SK-N-SH treated with all-trans-retinoic acid at 6 μM for 48 hours (cell line): ENCODE measurements at regions not wholly inside any gene's neighbourhood (a gene's known extent, or its start where the extent isn't known, plus 50 kb on each side); places are given as distances from the start of the nearest gene placed in this dataset.
"Not testable (repeated sequence)": the region's sequence is repeated elsewhere in the genome, so short reads cannot be mapped to it uniquely, and the experiment has no call there.

Experiments used
- ATAC-seq: fragments of 200-7000 bp; cut with Tn5 transposase; 3 replicates; pipeline ENCODE4 v1.9.1; 2020; ENCODE audit warnings: mild to moderate bottlenecking, moderate library complexity
- ARNTL ChIP-seq: fragments of 450-650 bp; formaldehyde crosslinking; IDR thresholded peaks from 2 replicates; pipeline ENCODE4 v1.5.0; 2020; ENCODE audit warnings: low read depth, mild to moderate bottlenecking, moderate library complexity, borderline replicate concordance
- BACH2 ChIP-seq: fragments of 250-450 bp; sonication (Bioruptor Pico); IDR thresholded peaks from 2 replicates; pipeline ENCODE4 v1.9.0; 2021; ENCODE audit warnings: mild to moderate bottlenecking, borderline replicate concordance
- CREB5 ChIP-seq: fragments of 250-450 bp; sonication (Bioruptor Pico); IDR thresholded peaks from 2 replicates; pipeline ENCODE4 v1.5.1; 2020; ENCODE audit warnings: low read depth, mild to moderate bottlenecking, moderate library complexity
- CSDC2 ChIP-seq: fragments of 250-450 bp; sonication (Bioruptor Pico); IDR thresholded peaks from 2 replicates; pipeline ENCODE4 v1.5.0; 2020; ENCODE audit warnings: mild to moderate bottlenecking, moderate library complexity
- CSRNP3 ChIP-seq: fragments of 250-450 bp; sonication (Bioruptor Pico); IDR thresholded peaks from 2 replicates; pipeline ENCODE4 v1.5.1; 2021; ENCODE audit warnings: mild to moderate bottlenecking, moderate library complexity
- ESRRG ChIP-seq: fragments of 250-450 bp; sonication (Bioruptor Pico); IDR thresholded peaks from 2 replicates; pipeline ENCODE4 v1.6.1; 2021; ENCODE audit warnings: mild to moderate bottlenecking
- GLIS3 ChIP-seq: fragments of 250-450 bp; sonication (Bioruptor Pico); IDR thresholded peaks from 2 replicates; pipeline ENCODE4 v1.5.0; 2020; ENCODE audit warnings: mild to moderate bottlenecking, moderate library complexity
- ISL1 ChIP-seq: fragments of 250-450 bp; sonication (Bioruptor Pico); IDR thresholded peaks from 2 replicates; pipeline ENCODE4 v2.1.2; 2022; ENCODE audit warnings: mild to moderate bottlenecking, moderate library complexity
- OSR1 ChIP-seq: fragments of 250-450 bp; sonication (Bioruptor Pico); IDR thresholded peaks from 2 replicates; pipeline ENCODE4 v1.8.0; 2022; ENCODE audit warnings: moderate library complexity, mild to moderate bottlenecking, inconsistent platforms
- PATZ1 ChIP-seq: fragments of 250-450 bp; sonication (Bioruptor Pico); IDR thresholded peaks from 2 replicates; pipeline ENCODE4 v1.8.0; 2020; ENCODE audit warnings: mild to moderate bottlenecking, moderate library complexity, borderline replicate concordance
- POU6F1 ChIP-seq: fragments of 250-450 bp; sonication (Bioruptor Pico); IDR thresholded peaks from 2 replicates; pipeline ENCODE4 v1.8.0; 2021; ENCODE audit warnings: low read depth, mild to moderate bottlenecking, moderate library complexity, borderline replicate concordance
- PPARA ChIP-seq: fragments of 250-450 bp; sonication (Bioruptor Pico); IDR thresholded peaks from 2 replicates; pipeline ENCODE4 v1.5.0; 2020; ENCODE audit warnings: mild to moderate bottlenecking, borderline replicate concordance
- SNAI2 ChIP-seq: fragments of 250-450 bp; sonication (Bioruptor Pico); IDR thresholded peaks from 2 replicates; pipeline ENCODE4 v1.5.0; 2020; ENCODE audit warnings: mild to moderate bottlenecking, moderate library complexity
- TCF4 ChIP-seq: fragments of 250-450 bp; sonication (Bioruptor Pico); IDR thresholded peaks from 2 replicates; pipeline ENCODE4 v1.8.0; 2021; ENCODE audit warnings: mild to moderate bottlenecking, moderate library complexity, borderline replicate concordance
- TOX ChIP-seq: fragments of 250-450 bp; sonication (Bioruptor Pico); IDR thresholded peaks from 2 replicates; pipeline ENCODE4 v1.8.0; 2021; ENCODE audit warnings: mild to moderate bottlenecking, moderate library complexity, borderline replicate concordance
- ZC3H10 ChIP-seq: fragments of 250-450 bp; sonication (Bioruptor Pico); IDR thresholded peaks from 2 replicates; pipeline ENCODE4 v1.5.1; 2021; ENCODE audit warnings: mild to moderate bottlenecking, moderate library complexity
- ZFP3 ChIP-seq: fragments of 250-450 bp; sonication (Bioruptor Pico); IDR thresholded peaks from 2 replicates; pipeline ENCODE4 v1.5.0; 2020; ENCODE audit warnings: mild to moderate bottlenecking, moderate library complexity
- ZFP30 ChIP-seq: fragments of 450-650 bp; formaldehyde crosslinking; IDR thresholded peaks from 2 replicates; pipeline ENCODE4 v1.5.0; 2022; ENCODE audit warnings: mild to moderate bottlenecking, moderate library complexity
- ZNF565 ChIP-seq: fragments of 450-650 bp; formaldehyde crosslinking; conservative IDR thresholded peaks from 2 replicates; pipeline ENCODE4 v1.5.0; 2020; ENCODE audit warnings: low read depth, mild to moderate bottlenecking, moderate library complexity
- ZNF70 ChIP-seq: fragments of 450-650 bp; formaldehyde crosslinking; IDR thresholded peaks from 2 replicates; pipeline ENCODE4 v1.5.0; 2020; ENCODE audit warnings: mild to moderate bottlenecking, moderate library complexity
- ZNF8 ChIP-seq: fragments of 450-650 bp; formaldehyde crosslinking; IDR thresholded peaks from 2 replicates; pipeline ENCODE4 v1.5.0; 2020; ENCODE audit warnings: mild to moderate bottlenecking, moderate library complexity

GRCh38 chr19:13633109-13633508, 126.8 kb upstream of the CACNA1A start:
- TF ChIP-seq ZNF70 (CRISPR knock-in tag), result no peak
- no peak for TF ChIP-seq PATZ1 (CRISPR knock-in tag)
- no peak for TF ChIP-seq GLIS3 (CRISPR knock-in tag)
- no peak for TF ChIP-seq POU6F1
- no peak for TF ChIP-seq ZNF565 (CRISPR knock-in tag)
- no peak for TF ChIP-seq CSRNP3
- no peak for TF ChIP-seq SNAI2 (CRISPR knock-in tag)
- TF ChIP-seq ISL1, result no peak
- no peak for TF ChIP-seq CSDC2 (CRISPR knock-in tag)
- no peak for TF ChIP-seq BACH2
- TF ChIP-seq ZC3H10, result no peak
- no peak for TF ChIP-seq ESRRG
- no peak for TF ChIP-seq TCF4
- TF ChIP-seq OSR1 (CRISPR knock-in tag), result no peak
- TF ChIP-seq ZFP3 (CRISPR knock-in tag), result no peak
- TF ChIP-seq ZFP30 (CRISPR knock-in tag), result no peak
- TF ChIP-seq, all 23 proteins: peak for 0
- peak; percentile 63 for ATAC-seq

GRCh38 chr19:13632164-13632563, 125.9 kb upstream of the CACNA1A start:
- not testable (repeated sequence) for ATAC-seq

GRCh38 chr19:13629687-13630357, 123.5 kb upstream of the CACNA1A start:
- no peak; the same call in 2 of the 3 replicates for ATAC-seq
- TF ChIP-seq CREB5 (CRISPR knock-in tag) (no peak), ZNF70 (CRISPR knock-in tag) (no peak), ZNF8 (CRISPR knock-in tag) (no peak), PATZ1 (CRISPR knock-in tag) (no peak), ISL1 (no peak), OSR1 (CRISPR knock-in tag) (no peak), PPARA (no peak), BACH2 (no peak), CSRNP3 (no peak), TOX (CRISPR knock-in tag) (no peak), ZC3H10 (no peak), ZFP30 (CRISPR knock-in tag) (no peak), ESRRG (no peak), GLIS3 (CRISPR knock-in tag) (no peak), ARNTL (no peak)
